GM12892 (cell line): ENCODE measurements at regions not wholly inside any gene's neighbourhood (a gene's known extent, or its start where the extent isn't known, plus 50 kb on each side); places are given as distances from the start of the nearest gene placed in this dataset.

ENCODE experiments used
- DNase-seq: peaks from one replicate; pipeline ENCODE4 v3.0.0; 2011; ENCODE audit not compliant: insufficient read length
- FAIRE-seq: peaks from 2 replicates; lab custom pipeline; 2011; peaks lifted over from hg19 to GRCh38; lab: Jason Lieb, UNC
- POLR2A ChIP-seq: IDR thresholded peaks from 2 replicates; pipeline ENCODE4 v1.6.1; 2011; ENCODE audit warnings: low read depth, low read length, control low read depth
- POLR2AphosphoS5 ChIP-seq: IDR thresholded peaks from 2 replicates; pipeline ENCODE4 v1.6.1; 2011; ENCODE audit warnings: low read depth, low read length, control low read depth
- TAF1 ChIP-seq: IDR thresholded peaks from 2 replicates; pipeline ENCODE4 v1.6.1; 2011; ENCODE audit warnings: low read depth, mild to moderate bottlenecking, control low read depth, low read length, borderline replicate concordance

DNA sequence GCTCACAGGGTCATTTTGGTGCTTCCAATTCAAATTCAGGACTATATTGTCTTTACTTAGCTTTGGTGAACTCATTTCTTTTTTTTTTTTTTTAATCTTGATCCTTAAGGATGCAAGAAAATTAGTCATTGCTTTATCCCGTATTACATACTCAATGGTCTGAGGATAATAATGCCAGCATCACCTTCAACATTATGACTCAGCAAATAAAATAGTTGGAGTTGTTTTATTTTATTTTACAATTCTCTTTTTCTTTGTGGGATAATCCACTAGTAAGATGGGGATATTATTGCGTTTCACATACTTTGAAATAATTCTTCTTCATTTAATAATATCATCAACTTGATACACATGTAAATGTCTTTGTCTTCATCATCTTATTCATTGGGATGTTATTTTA, 954.9 kb upstream of the GYPC start:
- DNase-seq (no peak), FAIRE-seq (no peak)
- TF ChIP-seq TAF1 (no peak), POLR2AphosphoS5 (no peak), POLR2A (no peak)

DNA sequence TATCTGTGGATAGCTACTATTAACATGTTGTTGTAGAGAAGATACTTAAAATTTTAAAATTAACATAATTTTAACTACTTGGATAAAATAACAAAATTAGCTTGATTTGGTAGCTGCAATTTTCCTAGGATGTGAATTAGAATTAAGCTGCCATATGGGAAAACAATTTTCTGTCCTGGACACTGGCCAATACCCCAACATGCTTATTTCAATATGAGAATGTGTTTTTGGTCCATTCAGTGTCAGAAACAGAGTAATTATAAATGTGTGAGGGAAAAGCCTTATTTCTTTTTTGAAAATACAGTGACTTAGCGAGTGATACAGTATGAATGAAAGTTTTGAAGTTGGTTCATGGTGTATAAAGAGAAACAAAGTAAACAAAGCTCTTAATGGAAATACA, 948.3 kb upstream of the GYPC start:
- DNase-seq = no peak

DNA sequence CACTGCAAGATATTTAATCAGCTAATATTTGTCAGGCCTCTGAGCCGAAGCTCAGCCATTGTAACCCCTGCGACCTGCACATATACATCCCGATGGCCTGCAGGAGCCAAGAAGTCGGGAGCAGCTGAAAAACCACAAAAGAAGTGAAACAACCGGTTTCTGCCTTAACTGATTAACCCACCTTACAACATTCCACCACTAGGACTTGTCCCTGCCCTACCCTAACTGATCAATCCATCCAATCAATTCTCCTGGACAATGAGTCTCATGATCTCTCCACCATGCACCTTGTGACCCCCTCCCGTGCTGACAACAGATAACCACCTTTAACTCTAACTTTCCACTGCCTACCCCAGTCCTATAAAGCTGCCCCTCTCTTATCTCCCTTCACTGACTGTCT, 945.4 kb upstream of the GYPC start:
- FAIRE-seq (no peak), DNase-seq (no peak)
- TF ChIP-seq POLR2AphosphoS5 = no peak
- TF ChIP-seq POLR2A = no peak
- no peak for TF ChIP-seq TAF1

More for the DNA sequence above, 948.3 kb upstream of the GYPC start:
- FAIRE-seq = no peak
- TF ChIP-seq POLR2A (no peak), TAF1 (no peak), POLR2AphosphoS5 (no peak)

DNA sequence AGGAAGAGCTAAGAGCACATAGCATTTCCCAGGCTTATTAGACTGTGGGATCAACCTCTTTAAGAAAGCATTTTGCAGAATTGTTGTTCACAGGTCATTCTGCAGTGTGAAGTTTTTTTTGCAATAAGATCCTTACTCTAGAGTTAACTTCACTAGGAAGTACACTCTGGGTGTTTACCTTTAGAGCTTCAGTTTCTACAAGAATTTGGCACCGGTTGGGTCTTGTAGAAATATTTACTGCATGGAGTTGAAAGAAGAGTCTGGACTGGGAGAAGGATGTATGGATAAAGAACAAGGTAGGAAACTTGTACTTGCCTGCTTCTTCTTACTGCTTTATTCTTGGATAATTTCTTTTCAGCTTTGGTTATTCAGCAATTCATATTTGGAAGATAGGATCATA, 944.9 kb upstream of the GYPC start:
- TF ChIP-seq TAF1 (no peak), POLR2A (no peak), POLR2AphosphoS5 (no peak)
- FAIRE-seq = no peak

DNA sequence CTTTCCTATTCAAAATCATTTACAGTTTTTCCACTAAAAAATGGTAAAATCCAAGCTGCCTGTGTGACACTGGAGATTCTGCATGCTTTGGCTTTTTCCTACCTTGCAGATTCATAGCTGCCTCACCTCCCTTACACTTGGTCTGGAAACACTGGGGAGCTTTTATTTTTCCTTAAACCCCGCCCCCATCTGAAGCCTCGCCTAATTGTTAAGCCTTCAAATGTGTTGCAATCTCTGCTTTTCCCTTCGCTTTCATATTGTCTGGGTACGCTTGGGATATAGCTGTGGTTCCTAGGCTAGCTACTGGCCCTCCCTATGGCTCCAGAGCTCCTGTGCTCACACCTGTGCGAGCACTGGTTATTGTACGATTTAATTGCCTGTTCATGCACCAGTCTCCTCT, 942.4 kb upstream of the GYPC start:
- TF ChIP-seq POLR2AphosphoS5 (no peak), TAF1 (no peak)
- FAIRE-seq = no peak
- no peak for DNase-seq

More for the DNA sequence above, 944.9 kb upstream of the GYPC start:
- DNase-seq = no peak

DNA sequence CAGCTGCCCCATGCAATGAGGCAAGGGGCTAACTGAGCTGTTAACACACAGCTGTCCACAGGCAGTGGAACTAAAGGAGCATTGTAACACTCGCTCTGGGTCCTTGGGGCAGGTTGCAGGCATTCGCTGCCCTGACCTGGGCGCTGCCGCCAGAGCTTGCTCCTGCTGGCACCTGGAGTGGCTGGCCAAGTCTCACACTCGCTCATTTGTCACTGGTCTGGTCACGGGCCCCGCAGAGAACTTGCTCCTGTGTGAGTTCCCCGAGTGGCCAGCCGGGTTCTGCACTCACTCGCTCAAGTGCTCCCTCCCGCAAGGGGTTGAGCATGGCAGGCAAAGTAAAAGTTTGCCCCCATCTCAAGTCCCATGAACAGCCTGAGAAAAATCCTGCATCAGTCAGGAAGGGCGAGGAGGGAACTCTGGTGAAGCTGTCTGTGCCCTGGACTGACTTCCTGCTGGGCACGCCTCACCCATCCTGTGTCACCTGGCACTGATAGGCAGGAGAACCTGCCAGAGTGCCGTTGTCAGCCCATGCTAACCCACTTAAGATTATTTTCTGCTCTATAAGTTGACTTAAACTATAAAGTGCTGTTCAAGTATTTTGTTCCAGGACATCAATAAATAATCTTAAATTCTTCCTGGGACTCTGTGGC, 934.8 kb upstream of the GYPC start:
- FAIRE-seq (no peak), DNase-seq (no peak)
- TF ChIP-seq POLR2AphosphoS5 = no peak

DNA sequence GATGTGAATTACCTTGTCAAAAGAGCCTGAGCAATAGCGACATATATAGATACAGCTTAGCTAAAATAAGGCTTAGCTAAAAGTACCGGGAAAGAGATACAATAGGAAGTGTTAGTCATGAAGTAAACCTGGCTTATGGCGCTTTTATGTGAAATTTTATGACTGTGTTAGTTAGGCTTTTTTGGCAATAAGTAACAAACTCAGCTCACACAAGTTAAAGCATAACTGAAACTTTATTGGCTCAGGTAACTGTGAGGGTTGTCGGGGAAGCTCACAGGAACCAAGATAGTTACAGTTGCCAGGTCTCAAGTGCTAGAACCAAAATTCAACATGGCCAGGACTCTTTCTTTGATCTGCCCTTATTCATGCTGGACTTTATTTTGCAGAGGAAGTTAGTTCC, 925.0 kb upstream of the GYPC start:
- FAIRE-seq = no peak
- no peak for TF ChIP-seq TAF1
- TF ChIP-seq POLR2A = no peak
- no peak for TF ChIP-seq POLR2AphosphoS5
- no peak for DNase-seq

DNA sequence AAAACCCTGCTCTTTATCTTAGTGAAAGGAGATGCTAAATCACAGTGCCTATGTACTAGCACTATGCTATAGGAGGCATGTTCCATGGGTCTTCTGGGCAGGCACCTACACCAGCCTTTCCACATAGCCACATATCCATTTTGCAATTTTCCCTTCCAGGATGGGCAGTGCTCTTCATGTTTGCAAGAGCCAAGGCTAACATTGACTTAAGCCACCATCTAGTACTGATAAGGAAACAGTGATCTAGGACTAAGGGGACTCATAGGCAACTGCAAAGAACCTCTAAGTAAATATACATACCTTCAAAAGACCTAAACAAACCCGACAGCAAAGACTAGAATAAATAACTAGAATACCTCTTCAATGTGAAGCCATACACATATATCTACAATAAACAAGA, 919.7 kb upstream of the GYPC start:
- DNase-seq (no peak), FAIRE-seq (no peak)
- TF ChIP-seq TAF1 (no peak), POLR2AphosphoS5 (no peak), POLR2A (no peak)

DNA sequence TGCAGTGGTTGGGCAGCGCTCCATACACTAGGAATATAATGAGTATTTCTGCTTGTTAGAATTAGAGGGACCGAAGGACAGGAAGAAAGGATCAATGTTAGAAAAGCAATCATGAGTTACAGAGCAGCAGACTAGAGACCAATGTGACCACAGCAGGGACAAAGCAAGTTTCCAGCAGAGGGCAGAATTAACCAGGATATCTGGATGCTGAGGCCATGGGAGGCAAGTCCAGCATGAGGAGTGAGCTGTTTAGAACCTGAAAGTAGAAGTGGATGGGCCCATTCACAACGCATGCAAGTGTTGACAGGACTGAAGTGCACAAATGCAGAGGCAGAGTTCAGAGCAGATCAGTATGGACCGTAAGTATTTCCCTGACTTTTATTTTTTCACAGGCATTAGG, 910.4 kb upstream of the GYPC start:
- TF ChIP-seq TAF1 (no peak), POLR2A (no peak), POLR2AphosphoS5 (no peak)
- FAIRE-seq (no peak), DNase-seq (no peak)

DNA sequence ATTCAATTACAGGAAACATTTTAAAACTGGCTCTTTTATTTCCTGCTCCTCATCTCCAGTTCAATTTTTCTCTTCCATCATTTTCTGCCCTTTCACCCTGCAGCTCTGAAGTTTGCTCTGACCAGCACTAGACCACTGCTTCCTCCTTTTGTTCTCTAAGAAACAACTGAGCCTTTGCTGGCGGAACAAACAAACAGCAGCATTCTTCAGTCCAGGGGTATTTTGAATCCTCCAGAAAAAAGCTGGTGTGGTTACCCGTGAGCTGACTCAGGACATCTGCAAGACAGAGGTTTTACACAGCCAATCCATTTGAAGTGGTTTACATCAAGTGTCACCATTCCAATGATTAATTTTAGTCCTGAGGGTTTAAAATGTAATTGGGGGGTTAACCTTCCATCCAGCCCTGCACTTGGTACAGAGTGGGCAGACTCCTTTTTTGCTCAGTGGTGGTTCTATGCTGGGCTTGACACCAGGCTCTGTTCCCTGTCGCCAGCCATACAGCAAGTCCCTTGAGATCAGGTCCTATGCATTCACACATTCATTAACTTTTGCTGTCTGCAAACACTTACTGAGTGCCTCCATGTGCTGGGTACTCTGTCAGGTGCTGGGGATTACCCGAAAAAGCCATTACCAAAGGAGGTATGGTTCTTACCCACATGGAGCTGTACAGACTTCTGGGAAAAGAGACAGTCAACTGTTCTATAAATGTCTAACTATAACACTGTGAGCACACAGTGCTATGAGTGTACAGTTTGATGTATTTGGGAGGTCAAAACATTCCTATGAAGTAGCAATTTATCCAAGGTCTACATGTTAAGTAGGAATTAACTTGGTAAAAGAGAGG, 909.4 kb upstream of the GYPC start:
- TF ChIP-seq POLR2AphosphoS5 = no peak
- TF ChIP-seq POLR2A = no peak
- no peak for TF ChIP-seq TAF1
- FAIRE-seq (no peak), DNase-seq (no peak)

DNA sequence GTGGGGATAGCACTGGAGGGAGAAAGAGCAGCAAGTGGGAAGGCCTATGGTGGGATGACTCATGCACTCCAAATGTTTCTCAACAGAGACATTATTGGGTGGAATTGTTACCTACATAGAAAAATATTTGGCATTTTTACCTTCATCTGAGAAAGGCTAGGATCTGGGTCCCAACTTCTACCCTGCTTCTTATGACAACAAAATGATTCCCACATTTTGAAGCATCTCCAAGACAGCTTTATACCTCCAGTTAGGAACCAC, 908.9 kb upstream of the GYPC start:
- no peak for TF ChIP-seq TAF1
- no peak for TF ChIP-seq POLR2AphosphoS5
- TF ChIP-seq POLR2A = no peak
- no peak for FAIRE-seq
- DNase-seq = no peak

DNA sequence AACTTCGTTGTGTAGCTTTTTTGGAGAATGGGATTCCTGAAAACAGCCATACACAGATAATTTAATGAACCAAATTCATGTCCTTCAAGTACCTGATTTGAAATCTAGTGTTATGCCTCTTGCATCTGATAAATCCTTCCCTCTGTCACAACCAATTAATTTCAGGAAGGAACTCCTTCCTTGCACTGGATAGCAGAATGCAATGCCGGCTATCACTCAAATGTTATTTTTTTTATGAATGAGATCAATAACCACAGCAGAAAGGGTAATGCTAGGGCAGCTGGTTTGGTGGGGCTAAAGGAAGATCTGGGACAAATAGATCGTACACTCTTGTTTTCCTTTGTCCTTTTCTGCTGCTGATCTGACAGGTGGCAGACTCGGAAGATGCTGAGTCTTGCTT, 899.5 kb upstream of the GYPC start:
- FAIRE-seq (no peak), DNase-seq (no peak)
- TF ChIP-seq POLR2AphosphoS5 (no peak), POLR2A (no peak), TAF1 (no peak)
